GM21529 (cell line): ENCODE measurements at regions not wholly inside any gene's neighbourhood (a gene's known extent, or its start where the extent isn't known, plus 50 kb on each side); places are given as distances from the start of the nearest gene placed in this dataset.
"Not testable (repeated sequence)": the region's sequence is repeated elsewhere in the genome, so short reads cannot be mapped to it uniquely, and the experiment has no call there.

Source experiments
- ATAC-seq: cut with Tn5 transposase; IDR thresholded peaks from one replicate; pipeline ENCODE4 v1.9.1; 2021; ENCODE audit not compliant: unreplicated experiment

DNA sequence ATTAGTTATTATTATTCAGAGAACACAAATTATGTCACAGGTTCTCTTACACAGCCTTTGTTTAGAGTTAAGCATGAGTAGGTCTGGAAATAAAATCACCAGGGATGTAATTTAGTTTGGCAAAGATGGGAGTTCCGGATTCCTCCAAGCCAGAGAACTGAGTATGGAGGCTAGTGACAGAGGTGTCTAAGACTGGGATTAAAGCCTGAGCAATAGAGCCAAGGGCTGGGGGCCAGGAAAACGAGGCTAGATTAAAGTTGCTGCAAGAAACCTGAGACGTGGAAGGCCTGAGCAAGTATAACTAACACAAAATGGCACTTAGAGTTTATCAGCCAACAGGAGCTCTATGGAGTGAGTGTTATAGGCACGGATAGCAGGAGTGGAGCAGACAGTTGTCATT lies 381.6 kb downstream of the SRGAP2C start:
- ATAC-seq = no peak

- no peak for ATAC-seq
Measured at GRCh38 chr1:121569428-121569827, 384.7 kb downstream of the SRGAP2C start.

- not testable (repeated sequence) for ATAC-seq
Measured at GRCh38 chr1:121573881-121574504, 389.2 kb downstream of the SRGAP2C start.

DNA sequence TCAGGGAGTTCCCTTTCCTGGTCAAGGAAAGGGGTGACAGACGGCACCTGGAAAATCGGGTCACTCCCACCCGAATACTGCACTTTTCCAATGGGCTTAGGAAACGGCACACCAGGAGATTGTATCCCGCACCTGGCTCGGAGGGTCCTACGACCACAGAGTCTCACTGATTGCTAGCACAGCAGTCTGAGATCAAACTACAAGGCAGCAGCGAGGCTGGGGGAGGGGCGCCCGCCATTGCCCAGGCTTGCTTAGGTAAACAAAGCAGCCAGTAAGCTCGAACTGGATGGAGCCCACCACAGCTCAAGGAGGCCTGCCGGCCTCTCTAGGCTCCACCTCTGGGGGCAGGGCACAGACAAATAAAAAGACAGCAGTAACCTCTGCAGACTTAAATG lies 389.7 kb downstream of the SRGAP2C start:
- ATAC-seq = not testable (repeated sequence)

DNA sequence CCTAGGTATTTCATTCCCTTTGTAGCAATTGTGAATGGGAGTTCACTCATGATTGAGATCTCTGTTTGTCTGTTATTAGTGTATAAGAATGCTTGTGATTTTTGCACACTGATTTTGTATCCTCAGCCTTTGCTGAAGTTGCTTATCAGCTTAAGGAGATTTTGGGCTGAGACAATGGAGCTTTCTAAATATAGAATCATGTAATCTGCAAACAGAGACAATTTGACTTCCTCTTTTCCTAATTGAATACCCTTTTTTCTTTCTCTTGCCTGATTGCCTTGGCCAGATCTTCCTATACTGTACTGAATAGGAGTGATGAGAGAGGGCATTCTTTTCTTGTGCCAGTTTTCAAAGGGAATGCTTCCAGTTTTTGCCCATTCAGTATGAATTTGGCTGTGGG lies 398.1 kb downstream of the SRGAP2C start:
- not testable (repeated sequence) for ATAC-seq

DNA sequence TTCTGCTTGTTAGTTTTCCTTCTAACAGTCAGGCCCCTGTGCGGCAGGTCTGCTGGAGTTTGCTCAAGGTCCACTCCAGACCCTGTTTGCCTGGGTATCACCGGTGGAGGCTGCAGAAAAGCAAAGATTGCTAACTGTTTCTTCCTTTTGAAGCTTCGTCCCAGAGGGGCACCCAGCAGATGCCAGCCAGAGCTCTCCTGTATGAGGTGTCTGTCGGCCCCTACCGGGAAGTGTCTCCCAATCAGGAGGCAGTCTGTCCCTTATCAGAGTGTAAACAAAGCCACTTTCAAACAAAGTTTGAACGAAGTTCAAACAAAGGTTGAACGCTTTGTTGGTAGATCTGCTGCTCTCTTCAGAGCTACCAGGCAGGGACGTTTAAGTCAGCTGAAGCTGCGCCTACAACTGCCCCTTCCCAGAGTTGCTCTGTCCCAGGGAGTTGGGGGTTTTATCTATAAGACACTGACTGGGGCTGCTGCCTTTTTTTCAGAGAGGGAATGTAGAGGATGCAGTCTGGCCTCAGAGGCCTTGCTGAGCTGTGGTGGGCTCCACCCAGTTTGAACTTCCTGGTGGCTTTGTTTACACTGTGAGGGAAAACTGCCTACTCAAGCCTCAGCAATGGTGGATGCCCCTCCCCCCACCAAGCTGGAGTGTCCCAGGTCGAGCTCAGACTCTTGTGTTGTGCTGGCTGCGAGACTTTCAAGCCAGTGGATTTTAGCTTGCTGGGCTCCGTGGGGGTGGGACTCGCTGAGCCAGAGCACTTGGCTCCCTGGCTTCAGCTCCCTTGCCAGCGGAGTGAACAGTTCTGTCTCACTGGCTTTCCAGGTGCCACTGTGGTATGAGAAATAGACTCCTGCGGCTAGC lies 401.8 kb downstream of the SRGAP2C start:
- ATAC-seq = no peak

GRCh38 chr1:121587230-121587569 lies 402.4 kb downstream of the SRGAP2C start:
- ATAC-seq = no peak

DNA sequence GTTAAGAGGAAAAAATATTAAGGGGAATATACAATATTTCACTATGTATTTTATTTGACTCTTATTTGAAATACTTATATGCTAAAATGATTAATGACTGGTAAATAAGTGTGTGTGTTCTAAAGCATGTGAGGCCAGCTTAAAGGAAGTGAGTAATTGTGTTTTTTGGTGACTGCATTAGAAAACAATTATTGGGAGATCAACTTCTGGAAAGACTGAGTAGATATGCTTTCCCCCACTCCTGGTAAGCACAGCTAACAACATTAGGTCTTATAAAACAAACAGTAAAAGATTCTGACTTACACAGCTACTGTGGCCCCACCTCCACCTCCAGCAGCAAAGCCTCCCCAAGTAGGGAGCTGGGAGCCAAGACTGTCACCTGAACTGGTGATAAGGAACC lies 403.0 kb downstream of the SRGAP2C start:
- ATAC-seq = no peak

DNA sequence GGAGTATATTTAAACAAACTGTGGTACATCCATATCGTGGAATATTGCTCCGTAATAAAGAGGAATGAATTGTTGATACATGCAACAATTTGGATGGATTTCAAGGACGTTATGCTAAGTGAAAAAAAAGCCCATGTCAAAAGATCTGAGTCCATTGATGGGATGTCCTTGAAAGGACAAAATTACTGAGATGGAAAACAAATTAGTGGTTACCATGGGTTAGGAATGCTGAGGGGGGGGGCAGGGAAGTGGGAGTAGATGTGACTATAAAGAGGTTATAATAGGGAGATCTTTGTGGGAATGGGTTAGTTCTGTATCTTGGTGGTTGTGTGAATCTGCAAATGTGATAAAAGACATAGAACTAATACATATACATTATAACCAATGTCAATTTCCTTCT lies 409.3 kb downstream of the SRGAP2C start:
- no peak for ATAC-seq

GRCh38 chr1:121595089-121595488 lies 410.3 kb downstream of the SRGAP2C start:
- ATAC-seq = no peak

DNA sequence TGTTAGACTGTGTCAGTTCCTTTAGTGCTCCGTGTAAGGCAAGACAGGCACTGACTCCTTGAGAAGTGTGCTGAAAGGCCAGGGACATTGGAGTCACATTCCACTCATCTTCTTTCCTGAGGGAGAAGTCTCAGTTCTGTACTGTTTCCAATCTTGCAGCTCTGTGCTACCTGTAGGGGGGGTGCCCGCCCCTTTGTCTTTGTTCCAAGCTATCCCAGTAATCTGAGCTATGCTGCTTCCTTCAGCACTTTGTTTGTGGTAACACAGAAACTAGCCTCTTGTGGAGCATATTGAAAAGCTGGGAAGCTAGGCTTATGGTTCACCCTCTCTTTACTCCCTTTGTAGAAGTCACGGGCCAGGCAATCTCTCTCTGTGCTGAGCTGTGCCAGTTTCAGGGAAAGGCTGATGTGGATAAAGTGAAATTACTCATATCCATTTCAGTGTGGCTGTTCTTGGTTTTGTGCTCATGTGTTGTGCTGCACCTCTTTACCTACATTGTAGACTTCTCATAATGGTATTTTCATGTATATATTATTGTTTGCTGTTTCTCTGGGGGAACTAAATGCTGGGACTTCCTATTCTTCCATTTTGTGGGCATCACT lies 420.2 kb downstream of the SRGAP2C start:
- not testable (repeated sequence) for ATAC-seq

GRCh38 chr1:121607499-121607898 lies 422.7 kb downstream of the SRGAP2C start:
- ATAC-seq = not testable (repeated sequence)
